D721Med (cell line): ENCODE measurements at regions not wholly inside any gene's neighbourhood (a gene's known extent, or its start where the extent isn't known, plus 50 kb on each side); places are given as distances from the start of the nearest gene placed in this dataset.

Source experiments
- DNase-seq: peaks from one replicate; pipeline ENCODE4 v3.0.0; 2011; ENCODE audit warnings: low spot score; ENCODE audit not compliant: insufficient read length
- FAIRE-seq: peaks from 2 replicates; lab custom pipeline; 2011; peaks lifted over from hg19 to GRCh38; lab: Jason Lieb, UNC
- TF ChIP-seq, protein P1 (sequence below): IDR thresholded peaks from 2 replicates; pipeline ENCODE4 v1.5.1; 2012; ENCODE audit warnings: mild to moderate bottlenecking, control low read depth; ENCODE audit not compliant: insufficient read depth; ENCODE audit errors: missing control alignments

DNA sequence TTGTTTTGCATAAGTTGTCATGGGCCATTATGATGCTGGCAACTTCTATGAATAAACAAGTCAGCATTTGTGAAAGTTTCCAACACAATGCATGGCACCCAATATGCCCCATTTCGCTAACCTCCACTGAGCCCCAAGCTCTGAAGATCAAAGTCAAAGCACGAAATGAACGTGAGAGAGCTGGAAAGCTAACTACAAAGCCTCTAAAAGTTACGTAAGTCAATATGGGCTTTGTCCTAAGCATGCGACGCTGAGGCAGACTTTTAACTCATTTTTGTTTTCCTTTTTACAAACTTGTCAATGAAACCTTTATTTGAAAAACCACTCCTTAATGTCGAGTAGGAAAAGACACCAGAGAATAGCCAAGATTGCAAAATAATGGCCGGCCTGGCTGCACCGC is 131.6 kb upstream of the NUDT7 start:
- TF ChIP-seq, protein P1, sequence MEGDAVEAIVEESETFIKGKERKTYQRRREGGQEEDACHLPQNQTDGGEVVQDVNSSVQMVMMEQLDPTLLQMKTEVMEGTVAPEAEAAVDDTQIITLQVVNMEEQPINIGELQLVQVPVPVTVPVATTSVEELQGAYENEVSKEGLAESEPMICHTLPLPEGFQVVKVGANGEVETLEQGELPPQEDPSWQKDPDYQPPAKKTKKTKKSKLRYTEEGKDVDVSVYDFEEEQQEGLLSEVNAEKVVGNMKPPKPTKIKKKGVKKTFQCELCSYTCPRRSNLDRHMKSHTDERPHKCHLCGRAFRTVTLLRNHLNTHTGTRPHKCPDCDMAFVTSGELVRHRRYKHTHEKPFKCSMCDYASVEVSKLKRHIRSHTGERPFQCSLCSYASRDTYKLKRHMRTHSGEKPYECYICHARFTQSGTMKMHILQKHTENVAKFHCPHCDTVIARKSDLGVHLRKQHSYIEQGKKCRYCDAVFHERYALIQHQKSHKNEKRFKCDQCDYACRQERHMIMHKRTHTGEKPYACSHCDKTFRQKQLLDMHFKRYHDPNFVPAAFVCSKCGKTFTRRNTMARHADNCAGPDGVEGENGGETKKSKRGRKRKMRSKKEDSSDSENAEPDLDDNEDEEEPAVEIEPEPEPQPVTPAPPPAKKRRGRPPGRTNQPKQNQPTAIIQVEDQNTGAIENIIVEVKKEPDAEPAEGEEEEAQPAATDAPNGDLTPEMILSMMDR = no peak
- DNase-seq = no peak
- no peak for FAIRE-seq

DNA sequence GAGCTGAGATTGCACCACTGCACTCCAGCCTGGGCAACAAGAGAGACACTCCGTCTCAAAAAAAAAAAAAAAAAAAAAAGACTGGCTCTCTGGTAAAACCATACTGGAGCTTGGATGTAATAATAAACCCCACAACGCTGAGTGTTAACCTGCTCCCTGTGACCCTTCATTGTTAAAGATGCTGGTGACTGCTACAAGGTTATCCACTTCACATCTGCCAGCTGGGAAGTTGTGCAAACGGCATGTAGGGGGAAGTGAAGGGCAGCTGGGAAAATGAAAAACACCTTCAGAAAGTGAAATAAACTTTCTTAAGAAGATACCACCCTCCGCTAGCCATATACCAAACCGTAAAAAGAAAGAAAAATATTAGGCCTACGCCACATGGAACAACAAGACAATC is 131.0 kb upstream of the NUDT7 start:
- no peak for DNase-seq
- TF ChIP-seq, protein P1 = no peak
- no peak for FAIRE-seq

DNA sequence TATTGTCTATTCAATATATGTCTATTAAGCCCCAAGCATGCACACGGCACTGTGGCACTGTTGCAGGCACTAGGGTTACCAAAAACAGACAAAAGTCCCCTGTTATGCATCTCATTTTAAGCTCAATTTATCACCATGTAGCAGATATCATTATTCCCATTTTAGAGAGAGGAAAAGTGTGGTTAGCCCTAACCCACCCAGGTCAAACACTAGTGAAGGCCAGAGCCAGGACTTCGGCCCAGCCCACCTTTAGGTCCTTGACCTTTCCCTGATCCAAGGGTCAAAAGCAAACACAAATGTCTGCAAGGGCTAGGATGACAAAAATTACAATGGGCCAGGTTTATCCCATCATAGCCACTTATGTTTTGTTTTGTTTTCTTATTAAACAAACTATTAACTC is 130.3 kb upstream of the NUDT7 start:
- DNase-seq (no peak), FAIRE-seq (no peak)
- TF ChIP-seq, protein P1 = no peak

DNA sequence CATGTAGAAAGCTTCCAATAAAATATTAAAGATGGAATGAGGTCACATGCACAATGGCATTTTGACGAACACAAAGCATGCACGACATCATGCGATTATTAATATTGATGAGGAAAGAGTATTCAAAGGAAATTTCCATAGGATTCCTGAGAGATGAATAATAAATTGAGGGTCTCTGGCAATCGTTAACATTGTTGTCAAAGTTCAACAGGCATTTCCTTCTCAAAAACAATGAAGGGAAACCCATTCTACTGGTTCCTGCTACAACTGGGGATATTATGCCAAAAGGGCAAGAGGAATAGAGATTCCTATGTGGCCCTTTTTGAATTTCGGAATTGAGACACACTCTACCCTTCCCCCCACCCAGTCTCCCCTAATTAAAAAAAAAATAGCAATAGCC is 128.3 kb upstream of the NUDT7 start:
- TF ChIP-seq, protein P1 = no peak
- DNase-seq (no peak), FAIRE-seq (no peak)

DNA sequence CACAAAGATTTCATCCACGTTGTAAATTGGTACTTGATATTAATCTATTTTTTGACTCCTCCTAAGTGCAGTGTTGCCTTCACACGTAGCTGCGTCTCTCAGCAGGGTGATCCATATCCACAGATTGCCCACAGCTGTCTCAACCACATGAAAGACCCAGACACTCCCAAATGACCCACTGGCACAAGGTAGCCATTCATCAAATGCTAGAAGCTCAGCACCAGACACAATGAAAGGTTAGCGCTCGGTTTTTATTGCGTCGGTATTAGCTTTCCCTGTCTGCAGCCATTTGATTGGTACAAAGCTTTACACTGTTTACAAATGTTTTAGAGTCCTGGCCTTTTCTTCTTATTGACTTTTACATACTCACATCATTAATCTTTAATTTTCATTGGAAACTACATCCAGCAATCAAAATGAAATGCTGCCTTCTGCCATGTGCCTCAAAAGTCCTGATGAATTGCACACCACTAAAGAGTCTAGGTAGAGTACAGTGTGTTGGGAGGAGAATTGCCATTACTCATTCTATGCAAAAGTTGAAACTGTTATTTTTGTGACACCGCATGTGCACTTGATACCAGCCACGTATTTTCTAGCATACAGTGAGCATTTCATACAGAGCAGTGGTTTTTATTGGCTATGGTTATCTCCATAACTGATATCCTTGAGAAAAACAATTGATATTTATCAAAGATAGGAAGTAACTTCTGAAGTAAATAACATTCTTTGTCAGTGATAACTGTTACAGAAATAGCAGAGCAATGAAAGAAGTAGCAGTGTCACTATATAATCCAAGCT is 127.3 kb upstream of the NUDT7 start:
- TF ChIP-seq, protein P1 = no peak
- DNase-seq (no peak), FAIRE-seq (no peak)

DNA sequence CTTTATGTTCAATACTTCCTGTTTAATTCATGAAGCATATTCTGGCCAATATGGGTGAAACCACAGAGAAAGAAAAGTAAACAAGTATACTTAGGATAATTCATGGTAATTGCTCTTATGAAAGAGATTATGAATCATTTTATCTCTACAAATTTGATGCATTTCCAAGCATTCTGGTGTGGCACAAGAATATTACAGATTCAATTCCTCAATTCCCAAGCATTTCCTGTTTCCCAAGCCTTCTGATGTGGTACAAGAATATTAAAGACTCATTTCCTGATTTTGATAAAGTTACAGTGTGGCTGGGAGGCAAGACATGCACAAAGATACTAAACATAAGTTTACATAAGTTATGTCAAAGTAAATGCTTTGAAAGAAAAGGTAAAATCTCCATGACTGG is 126.1 kb upstream of the NUDT7 start:
- no peak for FAIRE-seq
- no peak for DNase-seq
- TF ChIP-seq, protein P1 = no peak

DNA sequence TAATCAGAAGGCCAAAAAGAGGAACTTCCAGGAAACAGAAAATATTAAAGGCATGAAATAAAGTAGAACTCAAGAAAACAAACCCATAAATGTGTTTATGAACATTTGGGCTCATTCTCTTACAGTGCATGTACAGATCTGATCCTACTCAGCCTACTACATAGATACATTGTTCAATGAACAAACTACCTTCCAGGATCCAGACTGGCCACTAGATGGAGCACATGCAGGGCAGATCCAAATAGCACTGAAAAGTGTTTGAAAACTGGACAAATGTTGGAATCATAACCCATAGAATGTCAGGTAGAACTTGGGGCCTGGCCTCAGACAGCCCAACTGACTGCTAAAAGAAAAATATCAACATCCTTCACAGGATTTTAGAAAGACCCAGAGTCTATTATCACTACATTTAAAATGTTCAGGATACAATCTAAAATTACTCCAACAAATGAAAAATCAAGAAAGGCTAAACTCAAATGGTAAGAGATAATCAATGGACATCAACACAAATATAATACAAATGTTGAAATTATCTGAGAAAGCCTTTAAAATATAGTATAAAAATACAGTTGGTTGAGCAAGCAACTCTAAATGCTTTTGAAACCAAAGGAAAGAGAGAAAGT is 122.4 kb upstream of the NUDT7 start:
- TF ChIP-seq, protein P1 = peak; percentile 86
- FAIRE-seq (no peak), DNase-seq (no peak)
